NCI-H748 (cell line): ENCODE measurements at regions not wholly inside any gene's neighbourhood (a gene's known extent, or its start where the extent isn't known, plus 50 kb on each side); places are given as distances from the start of the nearest gene placed in this dataset.

ENCODE experiments used
- DNase-seq: peaks from one replicate; lab custom pipeline; 2025; ENCODE audit not compliant: unreplicated experiment; lab: John Stamatoyannopoulos, UW

DNA sequence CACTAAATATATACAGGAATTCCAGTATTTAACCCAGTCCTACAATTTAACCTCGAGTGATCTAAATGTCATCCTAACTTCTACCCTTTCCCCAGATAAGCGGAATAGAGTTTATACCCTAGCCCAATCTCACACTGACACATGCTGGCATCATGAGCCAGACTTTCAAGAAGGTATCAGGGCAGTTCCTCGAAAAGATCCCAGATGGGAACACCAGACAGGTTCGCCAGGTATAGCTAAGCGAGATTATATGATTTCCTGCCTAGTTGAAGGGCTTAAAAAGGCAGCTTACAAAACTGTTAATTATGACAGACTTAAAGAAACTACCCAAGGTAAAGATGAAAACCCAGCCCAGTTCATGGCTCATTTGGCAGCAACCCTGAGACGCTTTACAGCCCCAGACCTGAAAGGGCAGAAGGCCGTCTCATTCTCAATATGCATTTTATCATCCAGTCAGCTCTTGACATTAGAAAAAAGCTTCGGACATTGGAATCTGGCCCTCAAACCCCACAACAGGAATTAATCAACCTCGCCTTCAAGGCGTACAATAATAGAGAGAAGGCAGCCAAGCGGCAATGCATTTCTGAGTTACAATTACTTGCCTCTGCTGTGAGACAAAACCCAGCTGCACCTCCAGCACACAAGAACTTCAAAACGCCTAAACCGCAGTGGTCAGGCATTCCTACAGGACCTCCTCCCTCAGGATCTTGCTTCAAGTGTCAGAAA lies 668.2 kb upstream of the PKDCC start:
- DNase-seq: no peak

DNA sequence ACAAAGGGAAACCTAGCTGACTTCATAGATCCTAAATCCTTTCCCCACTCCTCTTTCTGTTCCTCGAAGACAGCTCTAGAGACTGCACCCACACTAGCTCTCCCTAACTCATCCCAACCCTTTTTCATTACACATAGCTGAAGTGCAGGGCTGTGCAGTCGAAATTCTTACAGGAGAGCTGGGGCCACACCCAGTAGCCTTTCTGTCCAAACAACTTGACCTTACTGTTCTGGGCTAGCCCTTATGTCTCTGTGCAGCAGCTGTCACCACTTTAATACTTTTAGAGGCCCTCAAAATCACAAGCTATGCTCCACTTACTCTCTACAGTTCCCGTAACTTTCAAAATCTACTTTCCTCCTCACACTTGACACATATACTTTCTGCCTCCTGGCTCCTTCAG lies 666.1 kb upstream of the PKDCC start:
- DNase-seq: no peak

DNA sequence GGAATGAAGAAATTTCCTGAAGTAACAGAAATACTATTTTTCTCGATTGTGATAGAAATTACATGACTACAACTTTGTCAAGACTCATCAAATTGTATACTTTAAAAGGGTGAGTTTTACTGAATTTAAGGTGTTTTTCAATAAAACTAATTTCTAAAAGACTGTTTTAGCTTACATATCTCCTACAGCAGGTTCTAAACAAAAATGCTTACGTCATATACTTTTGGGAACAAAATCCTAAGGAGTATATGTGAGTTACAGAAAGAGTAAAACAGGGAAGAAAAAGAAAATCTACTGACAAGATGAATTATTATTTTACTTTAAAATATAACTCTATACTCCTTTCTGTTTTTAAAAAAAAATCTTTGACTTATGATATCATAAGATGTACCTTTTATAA lies 660.3 kb upstream of the PKDCC start:
- no peak for DNase-seq

DNA sequence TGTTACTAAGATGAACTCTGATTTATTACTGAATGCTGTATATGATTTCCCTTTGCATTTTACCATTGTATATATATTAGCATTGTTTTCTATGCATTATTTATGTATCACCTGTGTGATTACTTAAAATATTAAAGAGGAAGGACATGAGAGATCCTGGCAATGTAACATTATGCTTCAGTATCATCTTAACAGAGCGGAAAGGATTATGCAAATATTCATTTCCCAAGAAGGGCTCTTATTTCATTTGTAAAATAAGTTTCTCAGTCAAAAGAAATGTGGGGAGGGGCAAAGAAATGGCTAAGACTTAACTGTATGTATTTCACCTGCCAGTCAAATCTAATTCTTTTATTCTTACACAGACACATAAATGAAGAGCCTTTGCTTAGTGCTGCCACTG lies 654.2 kb upstream of the PKDCC start:
- no peak for DNase-seq

DNA sequence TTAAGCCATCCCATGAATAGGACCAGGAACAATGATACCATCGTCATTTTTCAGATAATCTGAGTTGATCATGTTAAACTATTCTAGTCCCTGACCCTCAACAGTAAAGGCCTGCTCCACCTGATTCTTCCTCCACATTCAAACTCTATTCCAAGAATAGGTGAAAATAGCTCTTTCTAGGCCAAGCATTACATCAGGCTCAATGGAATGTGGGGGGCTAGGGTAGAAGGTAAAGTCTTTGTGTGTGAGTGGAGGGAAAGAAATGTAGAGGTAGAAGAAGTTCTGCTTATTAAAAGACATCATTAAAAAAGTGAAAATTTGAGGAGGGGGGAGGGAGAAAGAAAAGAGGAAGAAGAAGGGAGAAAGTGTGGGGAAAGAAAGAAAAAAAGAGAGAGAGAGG lies 653.3 kb upstream of the PKDCC start:
- DNase-seq: no peak

DNA sequence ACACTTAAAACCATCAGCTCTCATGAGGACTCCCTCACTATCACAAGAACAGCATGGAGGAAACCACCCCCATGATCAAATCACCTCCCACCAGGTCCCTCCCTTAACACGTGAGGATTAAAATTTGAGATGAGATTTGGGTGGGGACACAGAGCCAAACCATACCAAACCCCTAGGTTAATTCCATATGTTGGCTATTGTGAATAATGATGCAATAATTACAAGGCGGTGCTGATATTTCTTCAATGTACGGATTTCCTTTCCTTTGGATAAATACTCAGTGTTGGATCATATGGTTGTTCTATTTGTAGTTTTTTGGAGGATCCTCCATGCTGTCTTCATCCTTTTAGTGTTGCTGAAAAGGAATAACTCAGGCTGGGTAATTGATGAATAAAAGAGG lies 652.1 kb upstream of the PKDCC start:
- no peak for DNase-seq

DNA sequence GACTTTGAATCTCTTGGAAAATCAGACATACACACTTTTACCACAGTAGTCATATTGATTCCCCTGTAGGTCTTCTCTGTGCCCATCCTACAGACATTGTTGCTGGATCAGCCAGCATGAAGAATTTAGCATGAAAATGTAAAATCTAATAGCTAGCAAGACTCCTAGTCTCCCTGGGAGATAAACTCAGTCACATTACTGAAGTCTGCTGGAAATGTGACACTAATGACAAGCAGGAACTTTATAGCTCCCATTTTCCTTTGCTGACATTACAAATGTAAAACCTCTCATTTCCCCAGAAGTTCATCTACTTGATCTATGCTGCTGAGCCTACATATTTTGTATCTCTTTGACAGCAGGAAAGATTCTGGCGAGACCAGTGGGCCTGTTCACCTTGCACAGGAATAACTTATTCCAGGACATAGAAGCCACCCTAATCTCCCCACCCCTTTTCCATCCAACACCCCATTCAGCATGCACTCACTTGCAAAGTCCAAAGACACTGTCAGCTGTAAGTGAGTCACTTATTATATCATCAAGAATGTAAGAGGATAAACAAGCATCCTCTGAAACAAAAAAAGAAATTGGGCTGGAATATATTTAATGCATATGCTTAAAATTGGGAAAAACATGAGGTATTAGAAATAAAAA lies 648.3 kb upstream of the PKDCC start:
- DNase-seq: no peak

DNA sequence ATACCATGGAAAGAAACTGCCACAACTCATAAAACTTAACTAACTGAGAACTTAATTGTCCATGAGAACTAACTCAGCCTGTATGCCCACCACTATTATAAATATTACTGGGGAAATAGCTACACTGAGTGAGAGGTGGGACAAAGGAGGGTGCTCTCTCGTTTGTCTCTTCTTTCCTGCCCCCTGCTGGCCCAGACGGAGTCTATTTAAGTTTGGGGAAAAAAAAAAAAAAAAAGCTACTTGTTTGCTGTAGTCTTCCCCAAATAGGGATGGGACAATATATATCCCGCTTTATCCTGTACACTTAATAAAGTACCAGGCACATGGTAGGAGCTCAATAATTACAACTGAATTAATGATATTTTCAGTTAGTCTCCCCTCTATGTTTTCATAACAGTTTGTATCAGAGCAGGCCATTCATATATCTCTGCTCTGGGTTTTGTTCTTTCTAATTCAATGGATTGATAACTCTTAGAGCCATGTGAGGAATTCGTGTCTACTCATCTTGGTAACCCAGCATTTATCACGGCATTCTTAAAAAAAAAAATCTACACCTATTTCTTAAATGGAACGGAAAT lies 647.6 kb upstream of the PKDCC start:
- peak; percentile 32 for DNase-seq

DNA sequence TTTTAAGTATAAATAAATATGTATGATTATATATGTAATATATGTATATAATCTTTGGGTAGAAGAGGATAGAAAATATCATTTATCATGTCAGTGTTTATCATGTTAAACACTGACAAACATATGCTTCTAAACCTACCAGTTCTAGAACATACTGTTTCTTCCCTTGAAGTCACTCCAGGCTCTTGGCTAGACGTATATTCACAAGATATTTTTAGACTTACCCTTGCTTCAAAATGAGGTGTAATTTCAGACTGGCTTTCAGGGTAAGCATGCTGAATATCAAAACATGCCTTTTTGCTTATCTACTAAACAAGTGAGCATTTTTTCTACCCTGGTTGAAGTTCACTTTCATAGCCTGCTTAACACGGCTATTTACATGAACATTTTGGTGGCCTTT lies 642.4 kb upstream of the PKDCC start:
- DNase-seq: no peak

DNA sequence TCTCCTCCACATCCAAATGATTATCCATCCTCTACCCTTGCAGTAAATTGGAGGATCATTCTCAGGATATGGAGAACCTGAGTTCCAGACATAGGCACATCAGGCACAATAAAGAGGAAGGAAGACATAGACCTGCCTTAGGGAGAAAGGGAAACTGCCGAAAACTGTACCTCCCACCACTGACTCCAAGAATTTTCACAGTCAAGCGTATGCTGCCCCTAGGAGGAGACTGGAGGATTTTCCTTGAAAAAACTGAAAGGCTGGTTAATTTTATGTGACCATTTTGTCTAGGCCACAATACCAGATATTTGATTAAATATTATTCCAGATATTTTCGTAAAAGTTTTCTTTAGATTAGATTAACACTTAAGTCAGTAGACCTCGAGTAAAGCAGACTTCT lies 638.5 kb upstream of the PKDCC start:
- DNase-seq: no peak

DNA sequence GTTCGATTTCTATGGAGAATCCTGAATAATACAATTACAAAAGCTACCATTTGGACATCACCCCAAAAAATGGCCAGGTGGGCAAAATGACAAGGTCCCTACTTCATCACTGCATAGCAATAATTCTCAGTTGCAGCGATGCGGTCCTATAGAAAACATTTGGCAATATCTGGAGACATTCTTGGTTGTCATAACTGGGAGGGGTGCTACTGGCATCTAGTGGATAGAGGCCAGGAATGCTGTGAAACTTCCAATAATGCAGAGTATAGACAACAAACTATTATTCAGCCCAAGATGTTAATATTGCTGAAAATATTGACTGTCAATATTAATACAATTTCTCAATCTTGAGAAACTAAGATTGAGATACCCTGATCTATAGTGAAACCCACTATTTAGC lies 637.8 kb upstream of the PKDCC start:
- peak; percentile 30 for DNase-seq

DNA sequence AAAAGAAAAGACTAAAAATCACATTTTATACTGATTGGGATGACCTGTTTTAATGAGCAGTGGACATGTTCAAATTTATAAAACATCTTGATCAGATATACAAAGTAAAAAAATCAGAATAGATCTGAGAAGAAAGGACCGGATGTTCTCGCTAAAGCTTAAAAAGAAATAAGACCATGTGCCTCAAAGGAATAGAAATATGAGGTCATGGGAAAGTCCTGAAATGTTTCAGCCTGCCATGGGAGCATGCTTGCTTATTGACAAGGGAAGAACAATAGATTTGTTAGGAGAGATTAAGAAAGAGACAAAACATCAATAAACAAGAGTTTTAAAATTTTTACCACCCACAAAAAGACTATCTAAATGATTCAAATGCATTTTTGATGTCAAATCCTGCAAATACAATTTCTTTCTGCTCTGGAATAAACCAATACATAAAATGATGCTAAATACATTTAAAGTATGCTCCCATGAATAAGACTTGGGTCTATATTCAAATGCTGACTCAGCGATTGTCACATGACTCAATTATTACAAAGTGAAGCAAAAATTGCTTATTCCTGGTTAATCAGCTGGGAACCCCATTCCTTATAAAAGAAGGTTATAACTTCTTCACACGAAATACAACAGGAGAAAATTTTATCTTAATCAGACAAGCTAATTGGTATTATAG lies 633.9 kb upstream of the PKDCC start:
- DNase-seq: no peak

DNA sequence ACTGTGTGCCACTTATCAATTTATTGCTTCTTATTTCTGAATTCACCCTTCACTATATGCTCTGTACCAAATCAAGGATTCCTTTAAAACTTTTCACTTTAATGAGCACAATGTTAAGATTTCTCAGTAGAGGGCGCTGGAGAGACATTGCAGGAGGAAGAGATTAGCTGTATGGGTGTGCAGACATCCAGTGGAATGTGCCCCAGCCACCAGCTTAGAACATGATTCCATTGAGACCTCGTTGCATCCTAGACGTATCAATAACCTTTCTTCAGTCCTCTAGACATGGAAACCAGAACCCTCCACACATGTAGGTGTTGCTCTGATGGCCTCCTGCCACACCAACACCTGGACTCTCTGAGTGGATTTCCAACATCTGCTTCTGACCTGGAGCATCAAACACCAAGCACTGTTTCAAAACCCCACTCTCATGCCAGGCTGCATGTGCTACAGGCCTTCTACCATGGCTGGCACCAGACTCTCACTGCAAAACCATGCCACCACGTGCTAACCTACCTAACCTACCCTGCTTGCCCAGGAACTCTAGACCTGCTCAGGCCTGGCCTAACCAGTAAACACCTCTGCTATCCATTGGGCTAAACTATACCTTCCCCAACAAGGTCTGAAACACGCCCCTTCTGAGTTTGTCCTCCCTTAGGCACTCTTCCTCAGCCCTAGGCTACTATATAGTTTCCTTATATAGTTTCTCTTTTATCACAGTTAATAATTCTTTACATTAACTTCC lies 633.2 kb upstream of the PKDCC start:
- DNase-seq: peak; percentile 68

DNA sequence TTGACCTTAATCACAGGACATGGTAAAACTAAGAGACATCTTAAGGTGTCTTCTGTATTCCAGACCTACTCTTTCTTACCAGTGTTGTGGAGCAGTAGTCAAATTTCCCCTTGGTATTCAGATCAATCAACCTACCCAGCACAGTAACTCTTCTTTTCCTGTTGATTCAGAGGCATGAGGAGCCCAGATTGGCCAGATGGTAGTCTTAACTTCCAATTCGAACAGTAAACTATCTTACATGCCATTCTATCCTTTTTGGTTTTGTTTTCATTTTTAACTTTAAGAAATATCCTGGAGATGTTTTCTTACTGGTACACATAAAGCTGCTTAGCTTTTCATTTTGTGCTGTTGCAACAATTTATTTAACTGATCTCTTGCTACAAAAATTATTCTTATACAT lies 630.3 kb upstream of the PKDCC start:
- no peak for DNase-seq

DNA sequence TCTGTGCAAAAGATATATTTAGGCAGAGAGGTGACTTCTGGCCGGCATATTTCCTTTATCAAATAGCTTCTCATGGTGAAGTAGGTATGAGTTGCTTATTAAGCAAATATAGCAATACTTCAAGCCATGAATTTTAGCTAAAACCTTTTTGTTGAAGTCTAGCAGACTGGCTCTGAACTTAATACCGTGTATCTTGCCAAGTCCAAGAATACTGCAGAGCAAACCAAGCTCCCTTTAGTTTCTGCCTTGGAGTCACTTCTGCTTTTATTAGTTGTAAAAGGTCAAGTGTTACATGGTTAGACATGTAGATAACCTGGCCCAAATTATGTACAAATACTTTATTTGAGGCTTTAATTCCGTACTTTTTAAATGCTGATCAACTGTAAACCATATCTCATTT lies 627.6 kb upstream of the PKDCC start:
- no peak for DNase-seq

DNA sequence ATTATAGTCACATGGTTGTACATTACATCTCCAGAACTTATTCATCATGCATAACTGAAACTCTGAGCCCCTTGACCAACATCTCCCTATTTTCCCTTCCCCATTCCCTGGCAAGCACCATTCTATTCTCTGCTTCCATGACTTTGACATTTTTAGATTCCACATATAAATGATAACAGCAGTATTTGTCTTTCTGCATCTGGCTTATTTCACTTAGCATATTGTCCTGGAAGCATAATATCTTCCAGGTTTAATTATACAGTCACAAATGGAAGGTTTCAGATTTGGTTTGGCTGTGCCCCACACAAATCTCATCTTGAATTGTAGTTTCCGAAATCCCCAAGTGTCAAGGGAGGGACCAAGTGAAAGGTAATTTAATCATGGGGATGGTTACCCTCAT lies 626.9 kb upstream of the PKDCC start:
- no peak for DNase-seq

DNA sequence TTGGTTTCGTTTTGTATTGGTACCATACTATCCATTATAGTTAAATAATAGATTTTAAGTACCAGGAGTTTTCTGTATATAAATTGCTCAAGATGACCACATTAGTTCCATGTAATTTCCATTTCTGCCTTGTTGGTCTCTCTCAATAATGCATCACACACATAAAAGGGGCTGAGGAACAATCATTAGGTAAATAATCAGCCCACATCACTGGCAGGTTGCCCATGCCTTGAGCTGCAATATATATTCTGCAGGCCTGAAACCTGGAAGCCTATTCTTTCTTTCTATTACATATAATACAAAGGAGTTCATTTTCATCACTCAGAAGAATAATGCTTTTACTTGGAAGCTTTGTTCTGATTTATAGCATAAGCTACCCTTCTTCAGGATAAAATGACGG lies 616.1 kb upstream of the PKDCC start:
- DNase-seq: peak; percentile 95

DNA sequence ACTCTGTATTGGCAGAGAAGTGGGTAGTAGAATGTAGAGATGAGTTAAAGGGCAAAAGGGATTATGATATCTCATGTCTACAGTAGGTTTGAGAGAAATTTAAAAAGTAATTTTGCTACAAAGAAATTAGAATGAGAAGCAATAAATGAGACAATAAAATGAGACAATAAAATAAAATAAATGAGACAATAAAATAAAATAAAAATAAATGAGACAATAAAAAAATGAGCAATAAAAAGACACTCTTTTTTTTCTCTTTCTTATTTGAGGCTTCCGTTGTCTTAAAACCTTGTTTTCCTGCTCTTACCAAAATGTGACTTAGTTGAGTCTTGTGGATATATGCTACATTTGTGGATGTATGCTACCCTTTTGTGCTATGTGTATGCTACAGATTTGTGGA lies 615.4 kb upstream of the PKDCC start:
- DNase-seq: no peak

DNA sequence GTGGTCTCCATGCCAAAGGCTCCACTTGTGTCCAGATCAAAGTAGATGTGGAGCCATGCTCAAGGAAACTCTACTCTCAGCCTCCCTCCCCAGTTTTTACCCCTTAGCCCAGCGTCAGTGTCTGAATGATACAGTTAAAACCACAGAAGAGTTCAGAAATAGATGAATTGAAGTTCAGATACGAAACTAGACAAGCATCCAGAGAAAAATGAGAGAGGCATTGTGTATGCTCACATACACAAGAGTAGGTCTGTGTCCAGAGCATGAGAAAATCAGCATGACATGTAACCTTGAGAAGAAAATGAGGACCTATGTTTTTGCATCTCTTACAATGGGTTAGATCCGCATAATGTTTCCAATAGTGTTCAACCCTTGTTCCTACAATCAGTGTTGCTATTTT lies 612.8 kb upstream of the PKDCC start:
- DNase-seq: no peak

DNA sequence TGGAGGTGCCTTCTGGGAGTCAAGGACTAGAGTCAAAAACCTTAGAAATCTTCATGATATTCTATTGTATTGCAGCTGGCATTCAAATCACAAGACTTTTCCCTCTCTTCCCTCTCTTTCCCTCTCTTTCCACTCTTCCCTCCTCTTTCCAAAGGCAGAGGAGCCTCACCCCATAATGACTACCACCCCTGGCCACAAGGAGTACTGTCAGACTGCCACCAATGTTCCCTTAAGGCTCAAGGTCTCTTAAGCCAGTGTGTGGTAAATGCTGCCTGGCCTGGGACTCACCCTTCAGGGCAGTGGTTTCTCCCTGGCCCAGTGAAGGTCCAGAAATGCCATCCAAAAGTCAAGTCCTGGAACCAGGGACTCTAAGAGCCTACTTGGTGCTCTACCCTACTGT lies 605.9 kb upstream of the PKDCC start:
- no peak for DNase-seq

DNA sequence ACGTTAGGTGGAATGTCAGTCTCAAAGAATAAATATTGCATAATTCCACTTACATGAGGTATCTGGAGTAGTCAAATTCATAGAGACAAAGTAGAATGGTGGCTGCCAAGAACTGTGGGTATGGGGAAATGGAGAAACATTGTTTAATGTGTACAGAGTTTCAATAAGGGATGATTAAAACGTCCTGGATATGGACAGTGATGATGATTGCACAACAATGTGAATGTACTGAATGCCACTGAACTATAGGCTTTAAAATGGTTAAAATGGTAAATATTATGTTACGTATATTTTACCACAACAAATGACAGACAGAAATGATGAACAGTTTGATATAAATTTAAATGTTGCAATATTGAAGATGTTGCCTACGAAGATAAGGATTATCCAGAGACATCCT lies 602.0 kb upstream of the PKDCC start:
- no peak for DNase-seq
